HepG2 (cell line): ENCODE measurements at regions not wholly inside any gene's neighbourhood (a gene's known extent, or its start where the extent isn't known, plus 50 kb on each side); places are given as distances from the start of the nearest gene placed in this dataset.

ENCODE experiments used
- ZNF138 ChIP-seq: sonication (generic); formaldehyde crosslinking; IDR thresholded peaks from 2 replicates; pipeline ENCODE4 v1.5.0; 2020; ENCODE audit warnings: mild to moderate bottlenecking, low read depth, missing genetic modification reagents
- ZNF646 ChIP-seq: sonication (generic); formaldehyde crosslinking; IDR thresholded peaks from 2 replicates; pipeline ENCODE4 v1.9.0; 2021; ENCODE audit warnings: mild to moderate bottlenecking, missing genetic modification reagents
- TF ChIP-seq, protein P1 (sequence below): sonication (generic); formaldehyde crosslinking; conservative IDR thresholded peaks from 2 replicates; pipeline ENCODE4 v1.4.0; 2020; ENCODE audit warnings: missing genetic modification reagents

GRCh38 chr2:43078781-43079755, 147.3 kb downstream of the ZFP36L2 start:
- TF ChIP-seq ZNF646 (CRISPR knock-in tag) (no peak), ZNF138 (CRISPR knock-in tag) (no peak)
- TF ChIP-seq, protein P1, sequence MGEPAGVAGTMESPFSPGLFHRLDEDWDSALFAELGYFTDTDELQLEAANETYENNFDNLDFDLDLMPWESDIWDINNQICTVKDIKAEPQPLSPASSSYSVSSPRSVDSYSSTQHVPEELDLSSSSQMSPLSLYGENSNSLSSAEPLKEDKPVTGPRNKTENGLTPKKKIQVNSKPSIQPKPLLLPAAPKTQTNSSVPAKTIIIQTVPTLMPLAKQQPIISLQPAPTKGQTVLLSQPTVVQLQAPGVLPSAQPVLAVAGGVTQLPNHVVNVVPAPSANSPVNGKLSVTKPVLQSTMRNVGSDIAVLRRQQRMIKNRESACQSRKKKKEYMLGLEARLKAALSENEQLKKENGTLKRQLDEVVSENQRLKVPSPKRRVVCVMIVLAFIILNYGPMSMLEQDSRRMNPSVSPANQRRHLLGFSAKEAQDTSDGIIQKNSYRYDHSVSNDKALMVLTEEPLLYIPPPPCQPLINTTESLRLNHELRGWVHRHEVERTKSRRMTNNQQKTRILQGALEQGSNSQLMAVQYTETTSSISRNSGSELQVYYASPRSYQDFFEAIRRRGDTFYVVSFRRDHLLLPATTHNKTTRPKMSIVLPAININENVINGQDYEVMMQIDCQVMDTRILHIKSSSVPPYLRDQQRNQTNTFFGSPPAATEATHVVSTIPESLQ (CRISPR knock-in tag) = no peak
